ENCODE measurements at regions not wholly inside any gene's neighbourhood (a gene's known extent, or its start where the extent isn't known, plus 50 kb on each side); places are given as distances from the start of the nearest gene placed in this dataset.
"Not testable (repeated sequence)": the region's sequence is repeated elsewhere in the genome, so short reads cannot be mapped to it uniquely, and the experiment has no call there.

- not testable (repeated sequence) for H3K9me3 ChIP-seq (ENCODE audit: low read depth, low read length); H3K27me3 ChIP-seq (ENCODE audit: insufficient read depth, low read length); H3K4me3 ChIP-seq (ENCODE audit: low read length); H3K4me1 ChIP-seq (ENCODE audit: insufficient read depth, low read length)
These were observed 152.5 kb downstream of the MSN start for GRCh38 chrX:65819983-65820382.

- Histone ChIP-seq H3K4me3 (ENCODE audit: low read length) (no peak overlapping the region), H3K4me1 (ENCODE audit: insufficient read depth, low read length) (no peaks in the 10 kb centered on the region), H3K9me3 (ENCODE audit: low read depth, low read length) (no peaks in the 10 kb centered on the region), H3K27me3 (ENCODE audit: insufficient read depth, low read length) (no peaks in the 10 kb centered on the region)
These were observed 145.8 kb downstream of the MSN start for GRCh38 chrX:65813245-65813644.

- no peaks in the 10 kb centered on the region for H3K4me1 ChIP-seq (ENCODE audit: insufficient read depth, low read length)
- H3K4me3 ChIP-seq (ENCODE audit: low read length), result no peak overlapping the region
- no peaks in the 10 kb centered on the region for H3K9me3 ChIP-seq (ENCODE audit: low read depth, low read length)
- H3K27me3 ChIP-seq (ENCODE audit: insufficient read depth, low read length), result no peaks in the 10 kb centered on the region
These were observed 144.2 kb downstream of the MSN start for GRCh38 chrX:65811558-65812228.

Data from mononuclear cell (primary cell).